HepG2 (cell line): ENCODE measurements at regions not wholly inside any gene's neighbourhood (a gene's known extent, or its start where the extent isn't known, plus 50 kb on each side); places are given as distances from the start of the nearest gene placed in this dataset.

Experiments used
- ELF1 ChIP-seq: sonication (generic); formaldehyde crosslinking; IDR thresholded peaks from 2 replicates; pipeline ENCODE4 v1.4.0; 2020; ENCODE audit warnings: missing genetic modification reagents
- GPN1 ChIP-seq: sonication (generic); formaldehyde crosslinking; IDR thresholded peaks from 2 replicates; pipeline ENCODE4 v1.5.1; 2020; ENCODE audit warnings: missing genetic modification reagents, borderline replicate concordance
- KMT2B ChIP-seq: IDR thresholded peaks from 2 replicates; pipeline ENCODE4 v1.6.1; 2016; ENCODE audit warnings: missing genetic modification reagents, missing compliant biosample characterization
- RFX5 ChIP-seq: IDR thresholded peaks from 2 replicates; pipeline ENCODE4 v1.6.1; 2011; ENCODE audit warnings: low read depth, low read length, improper control_type of control experiment
- TCF12 ChIP-seq, 2 experiments: fragments of 450-650 bp in 1 of 2; sonication (generic) in 1 of 2; formaldehyde crosslinking in 1 of 2; IDR thresholded peaks; 2 replicates each; pipeline versions ENCODE4 v1.6.1 to v1.8.0; 2017 to 2022; ENCODE audit warnings: antibody characterized with exemption in 1 of 2, mild to moderate bottlenecking in 1 of 2, missing genetic modification reagents in 1 of 2, moderate library complexity in 1 of 2
- XRCC5 ChIP-seq: fragments of 200-400 bp; formaldehyde crosslinking; optimal IDR thresholded peaks from 2 replicates; pipeline ENCODE3; 2017; ENCODE audit warnings: mild to moderate bottlenecking, low read length
- ZNF232 ChIP-seq: sonication (generic); formaldehyde crosslinking; IDR thresholded peaks from 2 replicates; pipeline ENCODE4 v1.4.0; 2020; ENCODE audit warnings: missing genetic modification reagents, borderline replicate concordance
- TF ChIP-seq, protein P1 (sequence below): sonication (generic); formaldehyde crosslinking; IDR thresholded peaks from 2 replicates; pipeline ENCODE4 v1.5.0; 2020; ENCODE audit warnings: mild to moderate bottlenecking, missing genetic modification reagents, moderate library complexity
- TF ChIP-seq, protein P2 (sequence below): IDR thresholded peaks from 2 replicates; pipeline ENCODE4 v1.6.1; 2012; ENCODE audit warnings: low read depth, low read length, improper control_type of control experiment

DNA sequence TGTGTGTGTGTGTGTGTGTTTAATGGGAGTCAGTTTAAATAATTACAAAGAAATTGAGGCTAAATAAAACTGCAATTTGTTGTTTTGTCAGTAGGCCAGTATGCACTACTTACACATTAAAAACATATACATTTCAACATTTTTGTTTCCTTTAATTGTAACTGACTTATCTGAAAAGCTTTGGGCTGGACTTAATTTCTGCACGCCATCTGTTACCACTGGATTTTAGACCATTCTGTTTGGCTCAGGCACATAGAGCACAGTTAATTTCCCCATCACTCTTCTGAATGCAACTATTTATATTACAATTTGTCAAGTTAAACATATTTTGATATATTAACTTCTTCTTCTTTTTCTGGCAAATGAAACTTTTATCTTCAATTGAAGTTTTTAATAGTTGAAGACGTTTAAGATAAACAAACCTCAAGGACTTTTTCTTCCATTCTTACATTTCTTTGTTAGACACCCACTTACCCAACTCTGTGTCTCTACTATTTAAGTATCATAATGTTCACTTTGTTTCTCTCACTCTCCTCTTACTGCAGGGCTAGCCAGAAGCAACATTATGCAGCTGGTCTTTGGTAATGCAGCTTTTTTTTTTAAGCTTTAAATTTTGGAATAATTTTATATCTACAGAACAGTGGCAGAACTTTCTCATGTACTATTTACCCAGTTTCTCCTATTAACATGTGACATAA, 253.4 kb upstream of the ANKH start:
- TF ChIP-seq TCF12 (IDR thresholded peaks at IDR 0.05) (no peak), TCF12 (CRISPR knock-in tag; IDR thresholded peaks at IDR 0.05) (no peak), ELF1 (CRISPR knock-in tag) (no peak), XRCC5 (no peak), GPN1 (no peak), RFX5 (no peak), KMT2B (CRISPR knock-in tag) (no peak), ZNF232 (no peak)
- TF ChIP-seq, protein P1, sequence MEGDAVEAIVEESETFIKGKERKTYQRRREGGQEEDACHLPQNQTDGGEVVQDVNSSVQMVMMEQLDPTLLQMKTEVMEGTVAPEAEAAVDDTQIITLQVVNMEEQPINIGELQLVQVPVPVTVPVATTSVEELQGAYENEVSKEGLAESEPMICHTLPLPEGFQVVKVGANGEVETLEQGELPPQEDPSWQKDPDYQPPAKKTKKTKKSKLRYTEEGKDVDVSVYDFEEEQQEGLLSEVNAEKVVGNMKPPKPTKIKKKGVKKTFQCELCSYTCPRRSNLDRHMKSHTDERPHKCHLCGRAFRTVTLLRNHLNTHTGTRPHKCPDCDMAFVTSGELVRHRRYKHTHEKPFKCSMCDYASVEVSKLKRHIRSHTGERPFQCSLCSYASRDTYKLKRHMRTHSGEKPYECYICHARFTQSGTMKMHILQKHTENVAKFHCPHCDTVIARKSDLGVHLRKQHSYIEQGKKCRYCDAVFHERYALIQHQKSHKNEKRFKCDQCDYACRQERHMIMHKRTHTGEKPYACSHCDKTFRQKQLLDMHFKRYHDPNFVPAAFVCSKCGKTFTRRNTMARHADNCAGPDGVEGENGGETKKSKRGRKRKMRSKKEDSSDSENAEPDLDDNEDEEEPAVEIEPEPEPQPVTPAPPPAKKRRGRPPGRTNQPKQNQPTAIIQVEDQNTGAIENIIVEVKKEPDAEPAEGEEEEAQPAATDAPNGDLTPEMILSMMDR (CRISPR knock-in tag): no peak
- TF ChIP-seq, protein P2, sequence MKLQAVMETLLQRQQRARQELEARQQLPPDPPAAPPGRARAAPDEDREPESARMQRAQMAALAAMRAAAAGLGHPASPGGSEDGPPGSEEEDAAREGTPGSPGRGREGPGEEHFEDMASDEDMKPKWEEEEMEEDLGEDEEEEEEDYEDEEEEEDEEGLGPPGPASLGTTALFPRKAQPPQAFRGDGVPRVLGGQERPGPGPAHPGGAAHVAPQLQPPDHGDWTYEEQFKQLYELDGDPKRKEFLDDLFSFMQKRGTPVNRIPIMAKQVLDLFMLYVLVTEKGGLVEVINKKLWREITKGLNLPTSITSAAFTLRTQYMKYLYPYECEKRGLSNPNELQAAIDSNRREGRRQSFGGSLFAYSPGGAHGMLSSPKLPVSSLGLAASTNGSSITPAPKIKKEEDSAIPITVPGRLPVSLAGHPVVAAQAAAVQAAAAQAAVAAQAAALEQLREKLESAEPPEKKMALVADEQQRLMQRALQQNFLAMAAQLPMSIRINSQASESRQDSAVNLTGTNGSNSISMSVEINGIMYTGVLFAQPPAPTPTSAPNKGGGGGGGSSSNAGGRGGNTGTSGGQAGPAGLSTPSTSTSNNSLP: no peak
